ENCODE measurements at regions not wholly inside any gene's neighbourhood (a gene's known extent, or its start where the extent isn't known, plus 50 kb on each side); places are given as distances from the start of the nearest gene placed in this dataset.

DNA sequence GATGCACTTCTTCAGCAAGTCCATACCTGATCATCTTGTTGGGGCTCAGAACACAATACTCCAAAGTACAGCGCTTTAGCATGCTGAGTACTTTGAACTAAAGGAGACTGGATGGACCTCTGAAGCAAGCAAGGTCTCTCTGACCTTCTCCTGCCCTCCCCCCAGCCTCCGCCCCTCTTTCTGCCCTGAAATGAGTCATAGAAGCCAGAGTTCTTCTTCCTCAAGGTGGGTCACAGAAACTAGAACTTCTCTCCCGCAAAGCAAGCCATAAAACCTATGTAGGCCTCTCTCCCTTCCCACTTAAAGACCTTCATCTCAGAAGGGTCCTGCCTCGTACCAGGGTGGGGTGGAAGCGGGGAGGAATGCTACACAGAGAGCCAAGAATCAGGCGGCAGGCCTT, 230.5 kb upstream of the PROK2 start:
- TF ChIP-seq, protein P1, sequence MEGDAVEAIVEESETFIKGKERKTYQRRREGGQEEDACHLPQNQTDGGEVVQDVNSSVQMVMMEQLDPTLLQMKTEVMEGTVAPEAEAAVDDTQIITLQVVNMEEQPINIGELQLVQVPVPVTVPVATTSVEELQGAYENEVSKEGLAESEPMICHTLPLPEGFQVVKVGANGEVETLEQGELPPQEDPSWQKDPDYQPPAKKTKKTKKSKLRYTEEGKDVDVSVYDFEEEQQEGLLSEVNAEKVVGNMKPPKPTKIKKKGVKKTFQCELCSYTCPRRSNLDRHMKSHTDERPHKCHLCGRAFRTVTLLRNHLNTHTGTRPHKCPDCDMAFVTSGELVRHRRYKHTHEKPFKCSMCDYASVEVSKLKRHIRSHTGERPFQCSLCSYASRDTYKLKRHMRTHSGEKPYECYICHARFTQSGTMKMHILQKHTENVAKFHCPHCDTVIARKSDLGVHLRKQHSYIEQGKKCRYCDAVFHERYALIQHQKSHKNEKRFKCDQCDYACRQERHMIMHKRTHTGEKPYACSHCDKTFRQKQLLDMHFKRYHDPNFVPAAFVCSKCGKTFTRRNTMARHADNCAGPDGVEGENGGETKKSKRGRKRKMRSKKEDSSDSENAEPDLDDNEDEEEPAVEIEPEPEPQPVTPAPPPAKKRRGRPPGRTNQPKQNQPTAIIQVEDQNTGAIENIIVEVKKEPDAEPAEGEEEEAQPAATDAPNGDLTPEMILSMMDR (IDR thresholded peaks at IDR 0.05): no peak
- TF ChIP-seq SIN3A (IDR thresholded peaks at IDR 0.05; ENCODE audit: borderline replicate concordance, insufficient read depth, low read depth, low read length) (no peak), POLR2AphosphoS5 (IDR thresholded peaks at IDR 0.05; ENCODE audit: low read depth, low read length) (no peak)
